ENCODE measurements at regions not wholly inside any gene's neighbourhood (a gene's known extent, or its start where the extent isn't known, plus 50 kb on each side); places are given as distances from the start of the nearest gene placed in this dataset.

GRCh38 chr14:37842106-37842505 lies 246.7 kb downstream of the TTC6 start:
- H3K4me1 ChIP-seq (ENCODE audit: control insufficient read depth in 1 of 2, insufficient read depth in 1 of 2, low read depth in 1 of 2, low read length in 1 of 2), result no peaks in the 10 kb centered on the region
- no peaks in the 10 kb centered on the region for H3K9me3 ChIP-seq
- no peaks in the 10 kb centered on the region for H3K36me3 ChIP-seq
- no peak overlapping the region for H3K4me3 ChIP-seq (ENCODE audit: low read depth in 1 of 2, low read length in 1 of 2)
- TF ChIP-seq, protein P1, sequence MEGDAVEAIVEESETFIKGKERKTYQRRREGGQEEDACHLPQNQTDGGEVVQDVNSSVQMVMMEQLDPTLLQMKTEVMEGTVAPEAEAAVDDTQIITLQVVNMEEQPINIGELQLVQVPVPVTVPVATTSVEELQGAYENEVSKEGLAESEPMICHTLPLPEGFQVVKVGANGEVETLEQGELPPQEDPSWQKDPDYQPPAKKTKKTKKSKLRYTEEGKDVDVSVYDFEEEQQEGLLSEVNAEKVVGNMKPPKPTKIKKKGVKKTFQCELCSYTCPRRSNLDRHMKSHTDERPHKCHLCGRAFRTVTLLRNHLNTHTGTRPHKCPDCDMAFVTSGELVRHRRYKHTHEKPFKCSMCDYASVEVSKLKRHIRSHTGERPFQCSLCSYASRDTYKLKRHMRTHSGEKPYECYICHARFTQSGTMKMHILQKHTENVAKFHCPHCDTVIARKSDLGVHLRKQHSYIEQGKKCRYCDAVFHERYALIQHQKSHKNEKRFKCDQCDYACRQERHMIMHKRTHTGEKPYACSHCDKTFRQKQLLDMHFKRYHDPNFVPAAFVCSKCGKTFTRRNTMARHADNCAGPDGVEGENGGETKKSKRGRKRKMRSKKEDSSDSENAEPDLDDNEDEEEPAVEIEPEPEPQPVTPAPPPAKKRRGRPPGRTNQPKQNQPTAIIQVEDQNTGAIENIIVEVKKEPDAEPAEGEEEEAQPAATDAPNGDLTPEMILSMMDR (IDR thresholded peaks at IDR 0.05), result no peak
- H3K27me3 ChIP-seq, result no peaks in the 10 kb centered on the region
- no peak overlapping the region for H3K27ac ChIP-seq

GRCh38 chr14:37843954-37844607 lies 248.7 kb downstream of the TTC6 start:
- TF ChIP-seq, protein P1 (IDR thresholded peaks at IDR 0.05), result no peak

DNA sequence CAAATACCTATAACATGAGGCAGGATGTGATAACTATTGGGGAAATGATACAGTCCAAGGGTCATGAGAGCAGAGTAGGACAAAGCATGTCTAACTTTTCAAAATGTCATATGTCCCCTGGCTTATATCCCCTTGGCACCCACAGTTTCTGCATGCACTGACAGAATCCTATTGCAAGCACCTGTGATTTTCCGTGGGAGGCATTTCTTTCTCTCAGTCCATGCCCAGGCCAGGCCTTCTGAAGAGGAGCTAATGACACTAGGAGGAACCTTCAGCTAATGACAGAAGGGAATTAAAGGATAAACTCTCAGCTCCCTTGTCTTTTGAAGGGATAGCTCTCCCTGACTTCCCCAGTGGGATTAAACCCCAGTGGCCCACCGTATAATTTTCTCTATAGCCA lies 249.2 kb downstream of the TTC6 start:
- Histone ChIP-seq H3K4me1 (ENCODE audit: control insufficient read depth in 1 of 2, insufficient read depth in 1 of 2, low read depth in 1 of 2, low read length in 1 of 2) (no peaks in the 10 kb centered on the region), H3K36me3 (no peaks in the 10 kb centered on the region), H3K4me3 (ENCODE audit: low read depth in 1 of 2, low read length in 1 of 2) (no peak overlapping the region), H3K27ac (no peak overlapping the region), H3K9me3 (no peaks in the 10 kb centered on the region), H3K27me3 (no peaks in the 10 kb centered on the region)
- TF ChIP-seq, protein P1 (IDR thresholded peaks at IDR 0.05), result no peak

More at GRCh38 chr14:37843954-37844607, 248.7 kb downstream of the TTC6 start:
- H3K27ac ChIP-seq, result no peak overlapping the region
- H3K27me3 ChIP-seq, result no peaks in the 10 kb centered on the region
- H3K4me3 ChIP-seq (ENCODE audit: low read depth in 1 of 2, low read length in 1 of 2), result no peak overlapping the region
- no peaks in the 10 kb centered on the region for H3K9me3 ChIP-seq
- H3K4me1 ChIP-seq (ENCODE audit: control insufficient read depth in 1 of 2, insufficient read depth in 1 of 2, low read depth in 1 of 2, low read length in 1 of 2), result no peaks in the 10 kb centered on the region
- H3K36me3 ChIP-seq, result no peaks in the 10 kb centered on the region

DNA sequence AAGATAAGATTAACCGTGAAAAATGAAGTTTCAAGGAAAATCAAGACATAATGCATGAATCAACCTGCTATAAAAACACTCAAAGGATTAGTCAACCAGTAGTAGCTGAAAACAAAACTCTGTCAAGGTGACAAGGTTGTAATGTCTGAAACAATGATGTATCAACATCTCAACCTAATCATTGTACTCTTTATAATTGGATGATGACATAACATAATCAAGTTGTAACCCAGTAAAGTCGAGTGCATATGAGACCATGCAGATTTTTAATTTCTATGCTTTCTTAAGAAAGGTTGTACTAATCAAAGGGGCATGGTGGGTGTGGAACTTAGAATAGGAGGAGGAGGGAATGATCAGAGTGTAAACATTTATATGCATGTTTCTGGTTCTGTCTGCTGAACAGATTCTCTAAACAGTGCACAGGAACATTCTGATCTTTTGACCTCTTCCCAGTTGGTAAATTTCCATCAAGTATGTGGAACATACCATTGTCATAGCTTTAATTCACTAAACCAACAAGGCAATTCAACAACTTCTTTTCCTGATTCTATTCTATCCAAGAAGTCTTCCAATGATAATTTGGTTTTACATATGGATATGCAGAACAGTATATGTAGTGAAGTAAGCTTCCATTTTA lies 253.7 kb downstream of the TTC6 start:
- TF ChIP-seq, protein P1 (IDR thresholded peaks at IDR 0.05), result no peak
- Histone ChIP-seq H3K27me3 (no peaks in the 10 kb centered on the region), H3K36me3 (no peaks in the 10 kb centered on the region)

GRCh38 chr14:37851054-37851453 lies 255.6 kb downstream of the TTC6 start:
- TF ChIP-seq, protein P1 (IDR thresholded peaks at IDR 0.05), result no peak
- Histone ChIP-seq H3K4me3 (ENCODE audit: low read depth in 1 of 2, low read length in 1 of 2) (no peak overlapping the region), H3K36me3 (no peaks in the 10 kb centered on the region), H3K27me3 (no peaks in the 10 kb centered on the region), H3K27ac (no peak overlapping the region), H3K4me1 (ENCODE audit: control insufficient read depth in 1 of 2, insufficient read depth in 1 of 2, low read depth in 1 of 2, low read length in 1 of 2) (no peaks in the 10 kb centered on the region), H3K9me3 (no peaks in the 10 kb centered on the region)

More for the DNA sequence above, 253.7 kb downstream of the TTC6 start:
- H3K4me1 ChIP-seq (ENCODE audit: control insufficient read depth in 1 of 2, insufficient read depth in 1 of 2, low read depth in 1 of 2, low read length in 1 of 2), result no peaks in the 10 kb centered on the region
- H3K9me3 ChIP-seq, result no peaks in the 10 kb centered on the region
- no peak overlapping the region for H3K4me3 ChIP-seq (ENCODE audit: low read depth in 1 of 2, low read length in 1 of 2)
- no peak overlapping the region for H3K27ac ChIP-seq
